Gastroesophageal sphincter (tissue), 3 donors: ENCODE measurements at regions not wholly inside any gene's neighbourhood (a gene's known extent, or its start where the extent isn't known, plus 50 kb on each side); places are given as distances from the start of the nearest gene placed in this dataset.

ENCODE experiments used
- CTCF ChIP-seq, 4 experiments: fragments of 200-600 bp in 2 of 4; fragments of 450-650 bp in 2 of 4; sonication (generic) in 1 of 4; IDR thresholded peaks; one replicate each; pipeline ENCODE4 v1.5.1; 2017 to 2019; ENCODE audit warnings: antibody characterized with exemption in 4 of 4, mild to moderate bottlenecking in 2 of 4, moderate library complexity in 2 of 4
- EP300 ChIP-seq: sonication (generic); formaldehyde crosslinking; IDR thresholded peaks from one replicate; pipeline ENCODE4 v1.6.1; 2017; ENCODE audit warnings: antibody characterized with exemption, mild to moderate bottlenecking
- POLR2A ChIP-seq, 2 donors: fragments of 450-650 bp; IDR thresholded peaks; one replicate each; pipeline ENCODE4 v1.6.1; 2017; ENCODE audit warnings: antibody characterized with exemption in 2 of 2, mild to moderate bottlenecking in 2 of 2, moderate library complexity in 1 of 2
- POLR2AphosphoS5 ChIP-seq: sonication (generic); formaldehyde crosslinking; IDR thresholded peaks from one replicate; pipeline ENCODE4 v1.6.1; 2017; ENCODE audit warnings: antibody characterized with exemption

GRCh38 chr6:105484238-105485161 lies 81.6 kb upstream of the PREP start:
- no peak for TF ChIP-seq EP300
- TF ChIP-seq POLR2A (IDR thresholded peaks at IDR 0.05): no peak
- TF ChIP-seq CTCF (IDR thresholded peaks at IDR 0.05): peak; percentile 83 to 98 (median 89)
- no peak for TF ChIP-seq POLR2AphosphoS5
